Endothelial cell (in vitro differentiated cells): ENCODE measurements at regions not wholly inside any gene's neighbourhood (a gene's known extent, or its start where the extent isn't known, plus 50 kb on each side); places are given as distances from the start of the nearest gene placed in this dataset.

ENCODE experiments used
- DNase-seq: peaks from one replicate; pipeline ENCODE4 v3.0.0; 2021; ENCODE audit warnings: low spot score
- H3K27ac Mint-ChIP-seq: one replicate; pipeline ENCODE4 v1.8.0; 2021; ENCODE audit warnings: mixed read lengths, inconsistent platforms; ENCODE audit not compliant: unreplicated experiment
- H3K27me3 Mint-ChIP-seq: one replicate; pipeline ENCODE4 v1.8.0; 2021; ENCODE audit warnings: mild to moderate bottlenecking, moderate library complexity, mixed read lengths, inconsistent platforms; ENCODE audit not compliant: unreplicated experiment
- H3K36me3 Mint-ChIP-seq: one replicate; pipeline ENCODE4 v1.8.0; 2021; ENCODE audit warnings: mild to moderate bottlenecking, low read depth, mixed read lengths, inconsistent platforms; ENCODE audit not compliant: unreplicated experiment
- H3K4me1 Mint-ChIP-seq: one replicate; pipeline ENCODE4 v1.8.0; 2021; ENCODE audit warnings: mild to moderate bottlenecking, mixed read lengths, inconsistent platforms; ENCODE audit not compliant: unreplicated experiment
- H3K4me3 Mint-ChIP-seq: one replicate; pipeline ENCODE4 v1.8.0; 2021; ENCODE audit warnings: mild to moderate bottlenecking, mixed read lengths, inconsistent platforms; ENCODE audit not compliant: unreplicated experiment
- H3K9me3 Mint-ChIP-seq: one replicate; pipeline ENCODE4 v1.8.0; 2021; ENCODE audit warnings: mixed read lengths, inconsistent platforms; ENCODE audit not compliant: unreplicated experiment
- TF ChIP-seq, protein P1 (sequence below): fragments of 200-600 bp; sonication (generic); IDR thresholded peaks from one replicate; pipeline ENCODE4 v1.5.0; 2021; ENCODE audit warnings: antibody characterized with exemption; ENCODE audit not compliant: unreplicated experiment

DNA sequence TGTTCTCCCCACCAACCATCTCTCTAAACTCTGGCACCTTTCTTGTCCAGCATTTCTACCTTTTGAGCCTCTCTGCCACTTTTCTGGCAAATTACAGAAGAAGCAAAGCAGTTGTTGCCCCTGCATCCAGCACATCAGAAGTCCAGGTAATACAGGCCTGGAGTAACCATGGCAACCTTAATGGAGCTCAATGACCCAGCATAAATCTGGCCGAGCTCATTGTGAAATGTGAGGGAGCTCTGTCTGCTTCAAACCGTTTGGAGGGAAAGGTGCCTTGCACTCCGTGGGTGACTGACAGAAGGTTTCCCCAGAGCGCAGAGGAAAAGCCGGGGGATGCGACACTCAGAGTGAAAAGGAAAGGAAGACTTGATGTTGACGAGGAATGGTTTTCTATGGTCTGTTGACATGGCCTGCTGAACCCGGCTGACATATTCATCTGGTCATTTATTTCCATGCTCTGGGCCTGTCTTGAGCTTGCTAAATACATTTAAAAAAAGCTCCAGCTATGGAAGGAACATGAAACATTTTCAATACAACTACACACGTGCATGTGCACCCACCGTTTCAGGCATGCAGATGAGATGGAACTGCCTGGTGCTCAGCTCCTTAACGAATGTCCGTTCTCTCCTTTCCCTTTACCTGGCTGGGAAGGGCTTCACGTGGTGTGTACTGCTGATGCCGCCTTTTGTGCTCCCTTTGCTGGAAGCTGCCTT, 74.9 kb downstream of the ADRA2A start:
- DNase-seq = no peak
- no peak overlapping the region for H3K4me3 Mint-ChIP-seq
- H3K27me3 Mint-ChIP-seq = peaks cover 5% of the 10 kb centered on the region
- no peaks in the 10 kb centered on the region for H3K9me3 Mint-ChIP-seq
- H3K4me1 Mint-ChIP-seq = no peaks in the 10 kb centered on the region
- no peaks in the 10 kb centered on the region for H3K36me3 Mint-ChIP-seq
- H3K27ac Mint-ChIP-seq = no peak overlapping the region
- TF ChIP-seq, protein P1, sequence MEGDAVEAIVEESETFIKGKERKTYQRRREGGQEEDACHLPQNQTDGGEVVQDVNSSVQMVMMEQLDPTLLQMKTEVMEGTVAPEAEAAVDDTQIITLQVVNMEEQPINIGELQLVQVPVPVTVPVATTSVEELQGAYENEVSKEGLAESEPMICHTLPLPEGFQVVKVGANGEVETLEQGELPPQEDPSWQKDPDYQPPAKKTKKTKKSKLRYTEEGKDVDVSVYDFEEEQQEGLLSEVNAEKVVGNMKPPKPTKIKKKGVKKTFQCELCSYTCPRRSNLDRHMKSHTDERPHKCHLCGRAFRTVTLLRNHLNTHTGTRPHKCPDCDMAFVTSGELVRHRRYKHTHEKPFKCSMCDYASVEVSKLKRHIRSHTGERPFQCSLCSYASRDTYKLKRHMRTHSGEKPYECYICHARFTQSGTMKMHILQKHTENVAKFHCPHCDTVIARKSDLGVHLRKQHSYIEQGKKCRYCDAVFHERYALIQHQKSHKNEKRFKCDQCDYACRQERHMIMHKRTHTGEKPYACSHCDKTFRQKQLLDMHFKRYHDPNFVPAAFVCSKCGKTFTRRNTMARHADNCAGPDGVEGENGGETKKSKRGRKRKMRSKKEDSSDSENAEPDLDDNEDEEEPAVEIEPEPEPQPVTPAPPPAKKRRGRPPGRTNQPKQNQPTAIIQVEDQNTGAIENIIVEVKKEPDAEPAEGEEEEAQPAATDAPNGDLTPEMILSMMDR = no peak

DNA sequence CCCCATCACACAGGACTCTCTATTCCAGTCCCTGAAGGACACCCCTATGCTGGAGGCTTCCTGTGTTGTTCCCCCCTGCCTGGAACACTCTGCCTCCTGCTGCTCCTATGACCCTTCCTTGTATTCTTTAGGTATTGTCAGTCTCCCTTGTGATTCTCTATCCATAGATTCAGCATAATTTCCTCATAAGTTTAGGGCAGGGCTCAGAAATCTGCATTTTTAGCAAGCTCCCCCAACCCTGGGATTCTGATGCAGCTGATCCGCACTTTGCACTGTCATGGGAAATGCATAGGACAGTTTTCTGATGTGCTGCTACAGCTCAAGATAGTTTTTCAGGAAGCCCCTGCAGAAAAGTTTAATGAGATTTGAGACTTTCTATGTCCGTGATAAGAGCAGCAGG, 79.9 kb downstream of the ADRA2A start:
- no peak overlapping the region for H3K4me3 Mint-ChIP-seq
- peaks cover 8% of the 10 kb centered on the region for H3K27me3 Mint-ChIP-seq
- TF ChIP-seq, protein P1 = no peak

DNA sequence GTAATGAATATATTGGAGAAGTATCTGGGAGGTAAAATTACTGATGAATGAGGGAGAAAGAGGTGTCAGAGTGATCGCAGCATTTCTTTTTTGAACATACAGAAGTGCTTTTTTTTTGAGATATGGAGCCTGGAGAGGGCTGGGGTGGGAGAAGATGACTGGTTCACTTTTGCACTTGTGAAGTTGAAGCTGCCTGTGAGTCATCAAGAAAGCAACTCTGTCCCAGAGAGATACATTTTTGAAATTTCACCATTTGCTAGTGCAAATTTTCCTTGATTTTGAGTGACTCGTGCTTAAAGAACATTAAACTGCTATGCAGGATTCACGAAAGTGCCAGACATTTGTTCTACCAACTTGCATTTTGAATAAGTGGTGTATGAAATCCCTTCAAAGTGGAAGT, 81.8 kb downstream of the ADRA2A start:
- Mint-ChIP-seq H3K9me3 (no peaks in the 10 kb centered on the region), H3K27ac (no peak overlapping the region), H3K4me1 (no peaks in the 10 kb centered on the region), H3K4me3 (no peak overlapping the region), H3K27me3 (peaks cover 6% of the 10 kb centered on the region), H3K36me3 (no peaks in the 10 kb centered on the region)
- TF ChIP-seq, protein P1 = no peak
- no peak for DNase-seq

More for the DNA sequence above, 79.9 kb downstream of the ADRA2A start:
- no peak for DNase-seq
- Mint-ChIP-seq H3K36me3 (no peaks in the 10 kb centered on the region), H3K9me3 (no peaks in the 10 kb centered on the region), H3K4me1 (no peaks in the 10 kb centered on the region), H3K27ac (no peak overlapping the region)

DNA sequence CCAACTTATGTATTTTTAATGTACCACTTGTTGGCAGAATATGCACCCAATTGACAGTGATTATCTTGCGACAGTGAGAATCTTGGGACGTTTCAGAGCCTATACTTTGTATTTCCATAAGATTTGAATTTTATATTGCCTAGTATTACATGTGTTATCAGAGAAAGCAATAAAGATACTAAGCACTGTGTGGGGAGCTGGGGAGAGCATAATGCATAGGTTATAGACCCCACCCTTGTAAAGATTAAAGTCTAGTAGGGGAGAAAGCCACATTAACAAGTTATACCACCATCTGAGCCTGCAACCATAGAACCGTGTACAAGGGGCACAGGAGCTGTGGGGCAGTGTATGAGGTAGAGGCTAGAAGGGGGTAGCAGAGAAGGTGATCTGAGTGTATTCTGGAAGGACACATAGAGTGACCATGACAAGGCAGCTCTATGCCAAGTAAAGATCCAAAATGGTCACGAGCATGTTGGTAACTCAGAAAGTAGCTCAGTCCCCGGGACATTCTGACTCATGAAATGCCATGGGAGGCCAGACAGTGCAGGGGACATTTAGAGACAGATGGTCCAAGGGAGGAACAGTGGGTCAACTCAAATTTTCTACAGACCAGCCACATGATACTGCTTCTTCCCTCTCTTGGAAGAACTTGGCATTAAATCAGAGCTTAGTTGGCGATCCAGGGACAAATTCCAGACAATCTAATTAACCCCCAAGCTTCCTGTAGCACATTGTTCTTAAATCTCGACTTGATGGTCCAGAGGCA, 84.5 kb downstream of the ADRA2A start:
- Mint-ChIP-seq H3K9me3 (no peaks in the 10 kb centered on the region), H3K4me3 (no peak overlapping the region), H3K27me3 (peaks cover 3% of the 10 kb centered on the region), H3K4me1 (no peaks in the 10 kb centered on the region), H3K36me3 (no peaks in the 10 kb centered on the region), H3K27ac (no peak overlapping the region)
- DNase-seq = no peak
- TF ChIP-seq, protein P1 = no peak

DNA sequence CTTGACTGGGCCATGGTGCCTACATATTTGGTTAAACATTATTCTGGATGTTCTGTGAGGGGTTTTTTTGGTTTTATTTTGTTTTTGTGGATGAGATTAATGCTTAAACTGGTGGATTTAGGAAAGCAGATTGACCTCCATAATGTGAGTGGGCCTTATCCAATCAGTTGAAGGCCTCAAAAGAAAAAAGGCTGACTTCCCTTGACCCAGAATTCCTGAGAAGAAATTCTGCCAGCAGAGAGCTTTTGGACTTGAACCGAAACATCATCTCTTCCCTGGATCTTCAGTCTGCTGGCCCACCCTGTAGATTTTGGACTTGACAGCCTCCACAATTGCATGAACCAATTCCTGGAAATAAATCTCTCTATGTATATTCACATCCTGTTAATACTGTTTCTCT, 94.4 kb downstream of the ADRA2A start:
- Mint-ChIP-seq H3K9me3 (no peaks in the 10 kb centered on the region), H3K27ac (no peak overlapping the region), H3K36me3 (no peaks in the 10 kb centered on the region), H3K27me3 (peaks cover 2% of the 10 kb centered on the region), H3K4me1 (peaks cover 3% of the 10 kb centered on the region), H3K4me3 (no peak overlapping the region)
- no peak for DNase-seq
- TF ChIP-seq, protein P1 = no peak
